ENCODE measurements at regions not wholly inside any gene's neighbourhood (a gene's known extent, or its start where the extent isn't known, plus 50 kb on each side); places are given as distances from the start of the nearest gene placed in this dataset.

GRCh38 chr2:120866071-120866470 is 130.4 kb downstream of the GLI2 start:
- peaks cover 6 to 45% of the 10 kb centered on the region in 2 donors for H3K27me3 ChIP-seq (ENCODE audit: control insufficient read depth in 2 of 2, insufficient read depth in 1 of 2, low read length in 1 of 2)
- H3K27ac ChIP-seq (ENCODE audit: low read depth in 1 of 2, low read length in 1 of 2) = no peak overlapping the region
- WGBS = 90% methylated on average over 7 of the region's 7 CpGs
- no peaks in the 10 kb centered on the region for H3K9me3 ChIP-seq (ENCODE audit: control insufficient read depth in 2 of 2, insufficient read depth in 1 of 2, low read length in 1 of 2)
- H3K36me3 ChIP-seq (ENCODE audit: control insufficient read depth in 2 of 2, insufficient read depth in 2 of 2, low read length in 1 of 2) = no peaks in the 10 kb centered on the region
- DNase-seq (ENCODE audit: low read depth in 6 of 9, low spot score in 9 of 9) = no peak
- H3K4me1 ChIP-seq (ENCODE audit: control insufficient read depth in 2 of 2, insufficient read depth in 2 of 2, low read length in 2 of 2) = no peaks in the 10 kb centered on the region
- no peak overlapping the region for H3K4me3 ChIP-seq (ENCODE audit: low read length in 2 of 2)

DNA sequence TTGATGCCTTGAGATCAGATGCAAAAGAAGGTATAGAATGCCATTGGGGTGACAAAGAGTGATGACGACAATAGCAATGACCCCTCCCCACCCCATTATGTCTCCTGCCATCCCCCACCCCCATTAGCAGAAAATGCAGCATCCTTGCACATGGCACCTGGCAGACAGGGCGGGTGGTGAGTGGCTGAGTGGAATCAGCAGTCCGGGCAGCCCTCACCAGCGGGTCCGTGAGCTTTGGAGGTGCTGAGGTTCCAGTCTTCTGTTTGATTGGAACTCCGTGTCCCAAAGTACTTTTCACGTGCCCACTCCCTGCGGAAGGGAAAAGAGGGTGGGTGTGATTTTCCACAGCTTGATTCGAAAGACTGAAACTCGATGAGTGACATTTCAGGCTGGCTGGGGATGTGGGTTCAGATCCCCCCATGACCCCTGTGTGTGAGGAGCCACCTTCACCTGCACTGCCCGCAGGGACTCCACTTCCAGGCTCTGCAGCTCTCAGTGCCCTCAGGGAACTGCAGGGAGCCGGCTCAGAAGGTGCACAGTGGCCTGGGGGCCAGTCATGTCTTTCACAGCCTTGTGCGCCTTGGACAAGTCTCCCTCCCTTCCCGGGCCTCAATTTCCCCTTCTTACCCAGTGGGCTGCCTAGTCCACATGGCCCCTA is 130.9 kb downstream of the GLI2 start:
- 85% methylated on average over 14 of the region's 14 CpGs for WGBS
- Histone ChIP-seq H3K4me1 (ENCODE audit: control insufficient read depth in 2 of 2, insufficient read depth in 2 of 2, low read length in 2 of 2) (no peaks in the 10 kb centered on the region), H3K36me3 (ENCODE audit: control insufficient read depth in 2 of 2, insufficient read depth in 2 of 2, low read length in 1 of 2) (no peaks in the 10 kb centered on the region), H3K9me3 (ENCODE audit: control insufficient read depth in 2 of 2, insufficient read depth in 1 of 2, low read length in 1 of 2) (no peaks in the 10 kb centered on the region), H3K4me3 (ENCODE audit: low read length in 2 of 2) (no peak overlapping the region), H3K27ac (ENCODE audit: low read depth in 1 of 2, low read length in 1 of 2) (no peak overlapping the region), H3K27me3 (ENCODE audit: control insufficient read depth in 2 of 2, insufficient read depth in 1 of 2, low read length in 1 of 2) (peaks cover 6 to 45% of the 10 kb centered on the region in 2 donors)
- DNase-seq (ENCODE audit: low read depth in 6 of 9, low spot score in 9 of 9) = no peak

DNA sequence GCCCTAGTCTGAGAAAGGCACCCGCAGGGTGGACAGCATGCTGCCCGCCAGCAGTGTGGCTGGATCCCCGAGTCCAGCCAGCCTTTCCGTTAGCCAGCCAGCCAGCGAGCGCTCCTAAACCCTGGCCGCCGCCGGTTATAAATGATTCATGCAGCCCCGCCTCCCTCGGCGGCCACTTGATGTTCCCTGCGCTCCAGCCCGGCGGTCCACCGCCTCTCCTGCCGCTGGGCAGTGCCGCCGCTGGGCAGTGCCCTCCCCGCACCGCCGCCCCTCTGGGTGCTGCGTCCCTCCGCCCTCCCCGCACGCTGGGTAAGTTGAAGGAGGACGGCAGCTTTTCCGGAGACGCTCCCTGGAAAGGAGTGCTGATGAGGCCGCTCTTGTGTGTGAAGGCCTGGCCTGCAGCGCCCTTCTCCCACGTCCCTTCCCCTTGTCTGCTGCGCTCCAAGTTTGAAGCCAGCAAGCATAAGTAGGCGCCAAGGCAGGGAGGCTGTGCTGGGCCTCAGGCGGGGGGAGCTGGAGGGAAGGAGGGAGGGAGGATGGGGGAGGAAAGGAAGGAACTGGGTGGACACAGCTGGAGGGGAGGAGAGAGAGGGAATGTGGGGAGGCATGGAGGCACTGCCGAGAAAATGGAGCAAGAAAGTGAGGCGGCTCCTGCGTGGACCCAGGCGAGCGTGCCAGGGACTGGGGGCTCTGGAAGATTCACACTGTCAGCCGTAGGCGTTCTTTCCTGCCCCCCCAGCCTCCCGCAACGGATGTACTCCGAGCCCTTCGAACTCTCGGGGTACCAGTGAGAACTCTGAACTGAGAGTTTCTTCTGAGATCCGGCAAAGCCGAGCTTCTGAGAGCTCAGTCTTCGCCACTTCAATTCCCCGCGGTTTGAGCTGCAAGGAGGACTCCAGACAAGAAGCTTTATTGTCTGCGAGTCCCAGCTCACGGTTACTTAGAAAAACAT is 131.9 kb downstream of the GLI2 start:
- Histone ChIP-seq H3K36me3 (ENCODE audit: control insufficient read depth in 2 of 2, insufficient read depth in 2 of 2, low read length in 1 of 2) (no peaks in the 10 kb centered on the region), H3K27me3 (ENCODE audit: control insufficient read depth in 2 of 2, insufficient read depth in 1 of 2, low read length in 1 of 2) (peaks cover 6 to 45% of the 10 kb centered on the region in 2 donors), H3K4me1 (ENCODE audit: control insufficient read depth in 2 of 2, insufficient read depth in 2 of 2, low read length in 2 of 2) (no peaks in the 10 kb centered on the region), H3K9me3 (ENCODE audit: control insufficient read depth in 2 of 2, insufficient read depth in 1 of 2, low read length in 1 of 2) (no peaks in the 10 kb centered on the region), H3K27ac (ENCODE audit: low read depth in 1 of 2, low read length in 1 of 2) (no peak overlapping the region), H3K4me3 (ENCODE audit: low read length in 2 of 2) (no peak overlapping the region)
- WGBS = 13% methylated on average over 54 of the region's 54 CpGs
- peak in 2 of 9 donors; percentile 8 to 54 for DNase-seq (ENCODE audit: low read depth in 6 of 9, low spot score in 9 of 9)

DNA sequence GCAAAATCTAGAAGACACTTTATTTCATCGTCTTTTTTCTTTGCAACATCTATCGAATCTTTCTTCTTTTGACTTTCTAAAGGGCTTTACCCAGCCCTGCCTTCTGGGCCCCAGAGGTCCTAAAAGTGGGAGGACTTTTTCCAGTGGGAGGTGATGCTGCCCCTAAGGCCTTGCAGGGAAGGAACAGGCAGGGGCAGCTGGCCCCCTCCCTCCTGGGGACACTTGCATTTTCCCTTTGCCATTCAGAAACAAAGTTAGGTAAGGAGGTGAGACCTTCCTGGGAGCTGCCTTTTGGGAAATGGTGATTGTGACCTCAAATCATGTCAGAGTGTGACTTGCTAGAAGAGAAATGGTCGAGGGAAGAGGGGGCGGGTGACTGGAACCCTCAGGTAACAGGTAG is 132.7 kb downstream of the GLI2 start:
- H3K27me3 ChIP-seq (ENCODE audit: control insufficient read depth in 2 of 2, insufficient read depth in 1 of 2, low read length in 1 of 2) = peaks cover 6 to 45% of the 10 kb centered on the region in 2 donors

DNA sequence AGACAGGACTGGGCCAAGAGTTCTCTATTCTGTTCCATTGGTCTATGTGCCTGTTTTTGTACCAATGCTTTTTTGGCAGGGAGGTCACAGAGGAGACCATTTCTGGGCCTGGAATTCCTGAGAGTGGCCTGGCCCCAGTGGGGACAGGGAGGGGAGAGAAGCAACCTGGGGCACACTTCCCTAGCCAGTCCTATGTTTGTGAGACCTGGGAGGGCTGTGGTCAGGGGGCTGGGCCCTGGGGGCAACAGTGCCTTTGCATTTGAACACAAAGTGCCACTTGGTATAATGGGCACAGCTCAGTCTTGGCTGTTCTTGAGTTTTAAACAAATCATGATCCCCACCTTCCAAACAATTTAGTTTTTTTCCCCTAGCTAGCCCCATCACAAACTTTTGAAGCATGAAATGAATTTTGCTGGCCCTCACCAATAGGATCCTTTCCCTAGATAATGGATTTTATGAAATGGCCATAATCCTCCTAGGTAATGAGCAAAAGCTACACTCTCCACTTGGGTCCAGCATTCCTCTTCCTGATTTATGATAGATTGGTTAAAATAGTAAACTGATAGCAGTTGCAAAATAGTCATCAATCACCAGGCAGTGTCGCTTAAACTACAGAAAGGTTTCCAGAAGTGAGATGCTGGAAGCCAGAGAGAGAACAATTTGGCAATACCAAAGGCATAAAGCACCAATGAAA is 133.5 kb downstream of the GLI2 start:
- peaks cover 6 to 45% of the 10 kb centered on the region in 2 donors for H3K27me3 ChIP-seq (ENCODE audit: control insufficient read depth in 2 of 2, insufficient read depth in 1 of 2, low read length in 1 of 2)
- no peaks in the 10 kb centered on the region for H3K36me3 ChIP-seq (ENCODE audit: control insufficient read depth in 2 of 2, insufficient read depth in 2 of 2, low read length in 1 of 2)
- no peaks in the 10 kb centered on the region for H3K4me1 ChIP-seq (ENCODE audit: control insufficient read depth in 2 of 2, insufficient read depth in 2 of 2, low read length in 2 of 2)
- H3K4me3 ChIP-seq (ENCODE audit: low read length in 2 of 2) = no peak overlapping the region
- no peaks in the 10 kb centered on the region for H3K9me3 ChIP-seq (ENCODE audit: control insufficient read depth in 2 of 2, insufficient read depth in 1 of 2, low read length in 1 of 2)
- H3K27ac ChIP-seq (ENCODE audit: low read depth in 1 of 2, low read length in 1 of 2) = no peak overlapping the region
- 93% methylated on average over 1 of the region's 1 CpG for WGBS
- DNase-seq (ENCODE audit: low read depth in 6 of 9, low spot score in 9 of 9) = no peak

More for the DNA sequence above, 132.7 kb downstream of the GLI2 start:
- H3K9me3 ChIP-seq (ENCODE audit: control insufficient read depth in 2 of 2, insufficient read depth in 1 of 2, low read length in 1 of 2) = no peaks in the 10 kb centered on the region
- no peak overlapping the region for H3K27ac ChIP-seq (ENCODE audit: low read depth in 1 of 2, low read length in 1 of 2)
- no peaks in the 10 kb centered on the region for H3K36me3 ChIP-seq (ENCODE audit: control insufficient read depth in 2 of 2, insufficient read depth in 2 of 2, low read length in 1 of 2)
- no peak for DNase-seq (ENCODE audit: low read depth in 6 of 9, low spot score in 9 of 9)
- H3K4me3 ChIP-seq (ENCODE audit: low read length in 2 of 2) = no peak overlapping the region
- 88% methylated on average over 4 of the region's 4 CpGs for WGBS
- no peaks in the 10 kb centered on the region for H3K4me1 ChIP-seq (ENCODE audit: control insufficient read depth in 2 of 2, insufficient read depth in 2 of 2, low read length in 2 of 2)

- H3K9me3 ChIP-seq (ENCODE audit: control insufficient read depth in 2 of 2, insufficient read depth in 1 of 2, low read length in 1 of 2) = no peaks in the 10 kb centered on the region
- WGBS = 74% methylated on average over 5 of the region's 5 CpGs
- no peaks in the 10 kb centered on the region for H3K36me3 ChIP-seq (ENCODE audit: control insufficient read depth in 2 of 2, insufficient read depth in 2 of 2, low read length in 1 of 2)
- no peak overlapping the region for H3K4me3 ChIP-seq (ENCODE audit: low read length in 2 of 2)
- H3K27ac ChIP-seq (ENCODE audit: low read depth in 1 of 2, low read length in 1 of 2) = no peak overlapping the region
- H3K4me1 ChIP-seq (ENCODE audit: control insufficient read depth in 2 of 2, insufficient read depth in 2 of 2, low read length in 2 of 2) = no peaks in the 10 kb centered on the region
- H3K27me3 ChIP-seq (ENCODE audit: control insufficient read depth in 2 of 2, insufficient read depth in 1 of 2, low read length in 1 of 2) = peaks cover 6 to 45% of the 10 kb centered on the region in 2 donors
- no peak for DNase-seq (ENCODE audit: low read depth in 6 of 9, low spot score in 9 of 9)
These were observed 134.2 kb downstream of the GLI2 start for GRCh38 chr2:120869730-120870466.

GRCh38 chr2:120870467-120870788 is 134.8 kb downstream of the GLI2 start:
- Histone ChIP-seq H3K4me1 (ENCODE audit: control insufficient read depth in 2 of 2, insufficient read depth in 2 of 2, low read length in 2 of 2) (no peaks in the 10 kb centered on the region), H3K27ac (ENCODE audit: low read depth in 1 of 2, low read length in 1 of 2) (no peak overlapping the region), H3K27me3 (ENCODE audit: control insufficient read depth in 2 of 2, insufficient read depth in 1 of 2, low read length in 1 of 2) (peaks cover 6 to 43% of the 10 kb centered on the region in 2 donors), H3K4me3 (ENCODE audit: low read length in 2 of 2) (no peak overlapping the region), H3K36me3 (ENCODE audit: control insufficient read depth in 2 of 2, insufficient read depth in 2 of 2, low read length in 1 of 2) (no peaks in the 10 kb centered on the region), H3K9me3 (ENCODE audit: control insufficient read depth in 2 of 2, insufficient read depth in 1 of 2, low read length in 1 of 2) (no peaks in the 10 kb centered on the region)
- 96% methylated on average over 9 of the region's 9 CpGs for WGBS
- DNase-seq (ENCODE audit: low read depth in 6 of 9, low spot score in 9 of 9) = no peak

DNA sequence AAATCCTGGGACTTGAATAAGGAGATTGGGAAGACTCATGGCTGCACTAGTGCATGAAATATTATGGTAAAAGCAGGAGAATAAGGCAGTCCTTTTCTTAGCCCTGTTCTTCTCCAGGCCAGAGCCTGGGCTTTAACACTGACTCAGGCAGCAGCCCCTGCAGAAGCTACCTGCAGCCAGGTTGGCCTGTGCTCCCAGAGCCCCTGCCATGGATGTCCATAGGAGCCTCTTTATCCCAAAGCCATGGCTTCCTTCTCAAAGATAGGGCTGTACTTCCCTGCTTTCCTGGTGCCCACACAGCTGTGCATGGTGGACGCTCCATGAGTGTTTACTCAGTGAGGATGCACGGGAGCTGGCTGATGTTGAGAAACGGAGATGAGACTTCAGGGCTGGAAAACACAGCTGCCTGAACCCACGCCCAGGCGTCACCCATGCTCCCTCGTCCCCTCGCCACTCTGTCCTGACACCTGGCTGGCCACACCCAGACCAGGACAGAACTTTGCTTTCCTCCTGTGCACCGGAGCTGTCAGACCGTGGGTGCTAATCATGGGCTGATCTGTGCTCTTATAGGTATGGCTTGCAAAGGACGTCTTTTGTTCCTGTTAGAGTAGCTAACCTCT is 135.5 kb downstream of the GLI2 start:
- H3K4me1 ChIP-seq (ENCODE audit: control insufficient read depth in 2 of 2, insufficient read depth in 2 of 2, low read length in 2 of 2) = no peaks in the 10 kb centered on the region
- WGBS = 94% methylated on average over 10 of the region's 10 CpGs

More for the DNA sequence above, 135.5 kb downstream of the GLI2 start:
- Histone ChIP-seq H3K27me3 (ENCODE audit: control insufficient read depth in 2 of 2, insufficient read depth in 1 of 2, low read length in 1 of 2) (peaks cover 6 to 36% of the 10 kb centered on the region in 2 donors), H3K4me3 (ENCODE audit: low read length in 2 of 2) (no peak overlapping the region), H3K36me3 (ENCODE audit: control insufficient read depth in 2 of 2, insufficient read depth in 2 of 2, low read length in 1 of 2) (no peaks in the 10 kb centered on the region), H3K9me3 (ENCODE audit: control insufficient read depth in 2 of 2, insufficient read depth in 1 of 2, low read length in 1 of 2) (no peaks in the 10 kb centered on the region), H3K27ac (ENCODE audit: low read depth in 1 of 2, low read length in 1 of 2) (no peak overlapping the region)
- no peak for DNase-seq (ENCODE audit: low read depth in 6 of 9, low spot score in 9 of 9)

Measured in thymus (tissue), 11 donors.